GM12865 (cell line): ENCODE measurements at regions not wholly inside any gene's neighbourhood (a gene's known extent, or its start where the extent isn't known, plus 50 kb on each side); places are given as distances from the start of the nearest gene placed in this dataset.

Experiments used
- DNase-seq: peaks from one replicate; pipeline ENCODE4 v3.0.0; 2010; ENCODE audit warnings: low read depth
- H3K4me3 ChIP-seq: 2 replicates; pipeline ENCODE4 v1.5.1; 2011; ENCODE audit warnings: mild to moderate bottlenecking, low read depth, low read length, control low read depth
- CTCF ChIP-seq: IDR thresholded peaks from 2 replicates; pipeline ENCODE4 v1.5.1; 2011; ENCODE audit warnings: low read length, control low read depth, low read depth, inconsistent platforms; ENCODE audit not compliant: insufficient read depth; ENCODE audit errors: missing control alignments

- DNase-seq = no peak
- no peak for TF ChIP-seq CTCF
- H3K4me3 ChIP-seq = no peak overlapping the region
Measured at GRCh38 chr4:117965622-117966021, 68.7 kb upstream of the NDST3 start.

GRCh38 chr4:117968606-117969005 lies 65.7 kb upstream of the NDST3 start:
- DNase-seq = no peak
- TF ChIP-seq CTCF = no peak
- H3K4me3 ChIP-seq = no peak overlapping the region

- no peak for TF ChIP-seq CTCF
- H3K4me3 ChIP-seq = no peak overlapping the region
- no peak for DNase-seq
Measured at GRCh38 chr4:117971403-117971802, 62.9 kb upstream of the NDST3 start.

GRCh38 chr4:117983541-117984365 lies 50.5 kb upstream of the NDST3 start:
- no peak overlapping the region for H3K4me3 ChIP-seq
- DNase-seq = no peak
- no peak for TF ChIP-seq CTCF

GRCh38 chr4:117984366-117984680 lies 50.0 kb upstream of the NDST3 start:
- H3K4me3 ChIP-seq = no peak overlapping the region
- no peak for TF ChIP-seq CTCF
- no peak for DNase-seq
